H1 (cell line): ENCODE measurements at regions not wholly inside any gene's neighbourhood (a gene's known extent, or its start where the extent isn't known, plus 50 kb on each side); places are given as distances from the start of the nearest gene placed in this dataset.

Experiments
- CTCF ChIA-PET: fragments of 300-600 bp; sonication (Branson Sonifier 250); formaldehyde crosslinking; loops from one replicate; lab custom pipeline; 2021; ENCODE audit not compliant: partially characterized antibody; lab: Charles Lee
- POLR2A ChIA-PET: fragments of 300-600 bp; sonication (Branson Sonifier 250); formaldehyde crosslinking; loops from one replicate; lab custom pipeline; 2021; ENCODE audit warnings: inconsistent platforms; ENCODE audit not compliant: partially characterized antibody; lab: Charles Lee
- DNase-seq, 2 experiments: peaks; one replicate each; pipeline versions ENCODE4 v3.0.0 to v3.0.0-alpha.2; 2010 to 2022; ENCODE audit warnings: low spot score in 2 of 2, low read depth in 1 of 2, mixed read lengths in 1 of 2
- FAIRE-seq: peaks from 2 replicates; lab custom pipeline; 2011; peaks lifted over from hg19 to GRCh38; lab: Jason Lieb, UNC
- H2AFZ ChIP-seq: 2 replicates; pipeline ENCODE4 v1.8.1; 2012; ENCODE audit warnings: low read length, inconsistent platforms
- H2AK5ac ChIP-seq: 2 replicates; pipeline ENCODE4 v1.6.1; 2013; ENCODE audit warnings: low read depth, low read length
- H2BK120ac ChIP-seq: replicated peaks from 2 replicates; pipeline ENCODE3; 2013; ENCODE audit warnings: low read depth, low read length, inconsistent platforms
- H2BK12ac ChIP-seq: 2 replicates; pipeline ENCODE4 v1.6.1; 2013; ENCODE audit warnings: low read depth, low read length
- H2BK15ac ChIP-seq: 2 replicates; pipeline ENCODE4 v1.6.1; 2013; ENCODE audit warnings: low read length
- H2BK20ac ChIP-seq: 2 replicates; pipeline ENCODE4 v1.6.1; 2013; ENCODE audit warnings: low read length
- H2BK5ac ChIP-seq: 2 replicates; pipeline ENCODE4 v1.6.1; 2013; ENCODE audit warnings: low read depth, low read length
- H3K14ac ChIP-seq: 2 replicates; pipeline ENCODE4 v1.6.1; 2013; ENCODE audit warnings: inconsistent platforms; ENCODE audit not compliant: insufficient read length
- H3K18ac ChIP-seq: 2 replicates; pipeline ENCODE4 v1.6.1; 2013; ENCODE audit warnings: low read length; ENCODE audit errors: extremely low read depth
- H3K23ac ChIP-seq: 2 replicates; pipeline ENCODE4 v1.6.1; 2013; ENCODE audit warnings: inconsistent platforms; ENCODE audit not compliant: insufficient read length
- H3K23me2 ChIP-seq: 2 replicates; pipeline ENCODE4 v1.6.1; 2013; ENCODE audit warnings: low read depth, low read length
- H3K27ac ChIP-seq: 2 replicates; pipeline ENCODE4 v1.6.1; 2011; ENCODE audit warnings: low read depth, low read length, inconsistent platforms
- H3K27me3 ChIP-seq, 4 experiments: replicated peaks in 1 of 4; 1 replicate in 1 of 4; 2 replicates in 3 of 4; pipeline versions ENCODE4 v1.6.1 to v1.8.1; 2011 to 2013; ENCODE audit warnings: low read length in 3 of 4, mild to moderate bottlenecking in 3 of 4, inconsistent platforms in 2 of 4, mixed read lengths in 2 of 4, moderate library complexity in 1 of 4; ENCODE audit not compliant: control insufficient read depth in 3 of 4, insufficient read depth in 3 of 4; ENCODE audit errors: extremely low read depth in 1 of 4
- H3K36me3 ChIP-seq, 4 experiments: 2 replicates each; pipeline versions ENCODE4 v1.6.1 to v1.8.1; 2011 to 2013; ENCODE audit warnings: mild to moderate bottlenecking in 4 of 4, low read length in 3 of 4, moderate library complexity in 2 of 4, control low read depth in 1 of 4, inconsistent platforms in 1 of 4; ENCODE audit not compliant: insufficient read depth in 4 of 4, control insufficient read depth in 2 of 4
- H3K4ac ChIP-seq: replicated peaks from 2 replicates; pipeline ENCODE3; 2013; ENCODE audit warnings: low read length, low read depth, mixed read lengths, inconsistent platforms; ENCODE audit not compliant: insufficient read length
- H3K4me1 ChIP-seq, 4 experiments: replicated peaks in 1 of 4; 1 replicate in 1 of 4; 2 replicates in 3 of 4; pipeline versions ENCODE4 v1.6.1 to v1.8.1; 2011 to 2013; ENCODE audit warnings: low read length in 3 of 4, inconsistent platforms in 2 of 4, mixed read lengths in 1 of 4; ENCODE audit not compliant: insufficient read depth in 4 of 4, control insufficient read depth in 3 of 4
- H3K4me2 ChIP-seq, 2 experiments: 2 replicates each; pipeline versions ENCODE4 v1.6.1 to v1.8.1; 2011 to 2013; ENCODE audit warnings: low read depth in 2 of 2, low read length in 2 of 2, control low read depth in 1 of 2, inconsistent platforms in 1 of 2, mild to moderate bottlenecking in 1 of 2; ENCODE audit not compliant: insufficient read depth in 1 of 2
- H3K4me3 ChIP-seq, 4 experiments: fragments of 200-600, 300-600 bp in 1 of 4; sonication (generic), shearing (Covaris generic), sonication (Bioruptor Twin) in 1 of 4; 2 replicates each; pipeline versions ENCODE4 v1.5.1 to v1.8.1; 2011 to 2016; ENCODE audit warnings: low read length in 4 of 4, low read depth in 3 of 4, control low read depth in 2 of 4, inconsistent platforms in 2 of 4, mild to moderate bottlenecking in 2 of 4, mixed read lengths in 1 of 4, moderate library complexity in 1 of 4; ENCODE audit not compliant: insufficient read depth in 2 of 4; ENCODE audit errors: extremely low read depth in 1 of 4
- H3K56ac ChIP-seq: replicated peaks from 2 replicates; pipeline ENCODE3; 2013; ENCODE audit warnings: low read depth, mild to moderate bottlenecking, mixed read lengths, low read length, inconsistent platforms; ENCODE audit not compliant: insufficient read length
- H3K79me1 ChIP-seq: 2 replicates; pipeline ENCODE4 v1.6.1; 2013; ENCODE audit warnings: low read depth, low read length, control low read depth
- H3K79me2 ChIP-seq, 2 experiments: 2 replicates each; pipeline versions ENCODE4 v1.6.1 to v1.8.1; 2012 to 2013; ENCODE audit warnings: low read length in 2 of 2, mild to moderate bottlenecking in 2 of 2, inconsistent platforms in 1 of 2; ENCODE audit not compliant: insufficient read depth in 2 of 2, control insufficient read depth in 1 of 2
- H3K9ac ChIP-seq, 4 experiments: replicated peaks in 1 of 4; 1 replicate in 1 of 4; 2 replicates in 3 of 4; pipeline versions ENCODE4 v1.6.1 to v1.8.1; 2011 to 2013; ENCODE audit warnings: low read depth in 3 of 4, low read length in 3 of 4, control low read depth in 2 of 4, mild to moderate bottlenecking in 2 of 4, moderate library complexity in 2 of 4, inconsistent platforms in 1 of 4; ENCODE audit errors: extremely low read depth in 1 of 4
- H3K9me3 ChIP-seq, 2 experiments: 2 replicates each; pipeline versions ENCODE4 v1.6.1 to v1.8.1; 2012 to 2013; ENCODE audit warnings: mild to moderate bottlenecking in 2 of 2, moderate library complexity in 2 of 2, control low read depth in 1 of 2, inconsistent platforms in 1 of 2, low read depth in 1 of 2, low read length in 1 of 2, mixed read lengths in 1 of 2; ENCODE audit not compliant: insufficient read depth in 2 of 2
- H4K20me1 ChIP-seq, 2 experiments: replicated peaks in 1 of 2; 2 replicates each; pipeline versions ENCODE3 to v1.8.1; 2011 to 2013; ENCODE audit warnings: inconsistent platforms in 2 of 2, low read length in 2 of 2, mild to moderate bottlenecking in 1 of 2; ENCODE audit not compliant: insufficient read depth in 2 of 2, control insufficient read depth in 1 of 2
- H4K5ac ChIP-seq: 2 replicates; pipeline ENCODE4 v1.6.1; 2013; ENCODE audit warnings: low read length, low read depth, mixed read lengths, inconsistent platforms; ENCODE audit not compliant: insufficient read length
- H4K8ac ChIP-seq: 2 replicates; pipeline ENCODE4 v1.8.0; 2013; ENCODE audit warnings: mild to moderate bottlenecking, moderate library complexity, low read length, inconsistent platforms; ENCODE audit not compliant: insufficient read depth; ENCODE audit errors: extremely low read depth
- H4K91ac ChIP-seq: replicated peaks from 2 replicates; pipeline ENCODE3; 2013; ENCODE audit warnings: low read length, mixed read lengths, inconsistent platforms; ENCODE audit not compliant: insufficient read length
- EGR1 ChIP-seq: IDR thresholded peaks from 2 replicates; pipeline ENCODE4 v1.6.1; 2011; ENCODE audit warnings: low read depth, low read length, borderline replicate concordance
- GABPA ChIP-seq: IDR thresholded peaks from 2 replicates; pipeline ENCODE4 v1.6.1; 2011; ENCODE audit warnings: mild to moderate bottlenecking, low read length, moderate library complexity, borderline replicate concordance; ENCODE audit not compliant: insufficient read depth
- KDM1A ChIP-seq: fragments of 200-600, 300-600 bp; sonication (generic); IDR thresholded peaks from 2 replicates; pipeline ENCODE4 v1.7.1; 2016; ENCODE audit warnings: mild to moderate bottlenecking, low read length, borderline replicate concordance
- USF2 ChIP-seq: IDR thresholded peaks from 2 replicates; pipeline ENCODE4 v1.6.1; 2011; ENCODE audit warnings: low read length, improper control_type of control experiment
- WGBS, 2 experiments: shearing (Covaris generic) in 1 of 2; methylation state at CpG; one replicate each; pipeline versions ENCODE4 v1.1.6 to v1.1.7; 2013 to 2015; ENCODE audit warnings: low lambda C conversion rate in 2 of 2, mixed read lengths in 2 of 2, inconsistent platforms in 1 of 2, low coverage in 1 of 2, missing lambda C conversion rate in 1 of 2; ENCODE audit not compliant: insufficient replicate concordance in 2 of 2, insufficient coverage in 1 of 2, insufficient read length in 1 of 2; ENCODE audit errors: extremely low coverage in 1 of 2, missing lambda C conversion rate in 1 of 2; 5-methylcytosine and 5-hydroxymethylcytosine counted together

- 88% methylated on average over 2 of the region's 2 CpGs; no CpG with 5 or more reads in 1 of the 2 experiments for WGBS, 2 experiments
- no peak overlapping the region for H3K27ac ChIP-seq
- H2BK12ac ChIP-seq: no peak overlapping the region
- no peaks in the 10 kb centered on the region for H3K36me3 ChIP-seq
- no peak for FAIRE-seq
- H3K9me3 ChIP-seq: no peaks in the 10 kb centered on the region
- H4K5ac ChIP-seq: no peak overlapping the region
- no peaks in the 10 kb centered on the region for H3K4me1 ChIP-seq
- H3K4me2 ChIP-seq: no peak overlapping the region
- TF ChIP-seq EGR1: no peak
- no peak for TF ChIP-seq KDM1A
- no peak for TF ChIP-seq USF2
- no peak for TF ChIP-seq GABPA
- no peak overlapping the region for H4K91ac ChIP-seq
- no peak overlapping the region for H2BK15ac ChIP-seq
- no peaks in the 10 kb centered on the region for H4K20me1 ChIP-seq
- no peak overlapping the region for H3K56ac ChIP-seq
- H3K23me2 ChIP-seq: no peaks in the 10 kb centered on the region
- H3K4me3 ChIP-seq: no peak overlapping the region
- H2BK120ac ChIP-seq: no peak overlapping the region
- H3K9ac ChIP-seq: no peak overlapping the region
- H3K14ac ChIP-seq: no peak overlapping the region
- H3K23ac ChIP-seq: no peak overlapping the region
- no peak overlapping the region for H3K18ac ChIP-seq
- no peak overlapping the region for H2BK20ac ChIP-seq
- H3K79me2 ChIP-seq: no peaks in the 10 kb centered on the region
- H2AK5ac ChIP-seq: no peak overlapping the region
- no peaks in the 10 kb centered on the region for H3K79me1 ChIP-seq
- no peak overlapping the region for H2BK5ac ChIP-seq
- H2AFZ ChIP-seq: no peak overlapping the region
- ChIA-PET CTCF (no interaction called here), POLR2A (no interaction called here)
- H3K27me3 ChIP-seq: no peaks in the 10 kb centered on the region
- no peak for DNase-seq
- H3K4ac ChIP-seq: no peak overlapping the region
- no peak overlapping the region for H4K8ac ChIP-seq
Measured at GRCh38 chr3:145384307-145384706, 776.7 kb downstream of the PLOD2 start.
